Central memory CD8-positive, alpha-beta T cell (primary cell): ENCODE measurements at regions not wholly inside any gene's neighbourhood (a gene's known extent, or its start where the extent isn't known, plus 50 kb on each side); places are given as distances from the start of the nearest gene placed in this dataset.

ENCODE experiments used
- ATAC-seq: fragments of 150-1000 bp; cut with Tn5 transposase; replicated peaks from 2 replicates; pipeline ENCODE4 v1.10.0; 2022; ENCODE audit warnings: mild to moderate bottlenecking, moderate FRiP score, moderate number of reproducible peaks; ENCODE audit not compliant: poor library complexity, severe bottlenecking; ENCODE audit errors: extremely low read depth
- DNase-seq, 2 donors: peaks; one replicate each; pipeline ENCODE4 v3.0.0; 2021; ENCODE audit warnings: low spot score in 2 of 2
- H3K27ac Mint-ChIP-seq: one replicate; pipeline ENCODE4 v1.8.0; 2022; ENCODE audit warnings: low read depth, mild to moderate bottlenecking, moderate library complexity, mixed read lengths
- H3K27me3 Mint-ChIP-seq: one replicate; pipeline ENCODE4 v1.8.0; 2022; ENCODE audit warnings: mixed read lengths
- H3K36me3 Mint-ChIP-seq: one replicate; pipeline ENCODE4 v1.8.0; 2022; ENCODE audit warnings: mild to moderate bottlenecking, moderate library complexity, mixed read lengths; ENCODE audit not compliant: insufficient read depth
- H3K4me1 Mint-ChIP-seq: one replicate; pipeline ENCODE4 v1.8.0; 2022; ENCODE audit warnings: mixed read lengths
- H3K4me3 Mint-ChIP-seq: one replicate; pipeline ENCODE4 v1.8.0; 2022; ENCODE audit warnings: mild to moderate bottlenecking, moderate library complexity, mixed read lengths
- H3K9me3 Mint-ChIP-seq: one replicate; pipeline ENCODE4 v1.8.0; 2022; ENCODE audit warnings: mixed read lengths

- Mint-ChIP-seq H3K4me1 (no peaks in the 10 kb centered on the region), H3K4me3 (no peak overlapping the region), H3K36me3 (peaks cover 2% of the 10 kb centered on the region), H3K27ac (no peak overlapping the region), H3K9me3 (peaks cover 6% of the 10 kb centered on the region), H3K27me3 (peaks cover 93% of the 10 kb centered on the region)
- ATAC-seq, result no peak
- DNase-seq, result no peak
Observed at GRCh38 chr12:111006621-111007020, 86.2 kb upstream of the MYL2 start.

- no peak overlapping the region for H3K27ac Mint-ChIP-seq
- ATAC-seq, result no peak
- no peak overlapping the region for H3K4me3 Mint-ChIP-seq
Observed at GRCh38 chr12:110998971-110999370, 78.6 kb upstream of the MYL2 start.

GRCh38 chr12:110998165-110998564, 77.8 kb upstream of the MYL2 start:
- ATAC-seq (no peak), DNase-seq (no peak)
- Mint-ChIP-seq H3K4me1 (no peaks in the 10 kb centered on the region), H3K27ac (no peak overlapping the region), H3K9me3 (peaks cover 6% of the 10 kb centered on the region), H3K4me3 (no peak overlapping the region), H3K27me3 (peaks cover 42% of the 10 kb centered on the region), H3K36me3 (no peaks in the 10 kb centered on the region)

More at GRCh38 chr12:110998971-110999370, 78.6 kb upstream of the MYL2 start:
- Mint-ChIP-seq H3K9me3 (peaks cover 6% of the 10 kb centered on the region), H3K27me3 (peaks cover 43% of the 10 kb centered on the region), H3K4me1 (no peaks in the 10 kb centered on the region), H3K36me3 (no peaks in the 10 kb centered on the region)
- DNase-seq, result no peak

DNA sequence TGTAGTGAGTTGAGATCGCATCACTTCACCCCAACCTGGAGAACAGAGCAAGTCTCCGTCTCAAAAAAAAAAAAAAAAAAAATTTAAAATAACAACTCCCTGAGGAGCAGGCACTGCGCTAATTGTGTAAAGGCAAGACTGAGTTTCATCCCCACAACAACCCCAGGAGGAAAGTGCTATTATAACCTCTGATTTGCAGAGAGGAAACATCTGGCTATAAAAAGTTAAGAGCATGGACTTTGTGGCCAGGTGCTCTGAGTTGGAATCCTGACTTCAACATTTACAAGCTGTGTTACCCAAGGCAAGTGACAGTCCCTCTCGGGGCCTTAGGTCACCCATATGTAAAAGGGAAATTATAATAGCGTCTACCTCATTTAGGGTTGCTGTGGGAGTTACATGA, 76.0 kb upstream of the MYL2 start:
- no peak for ATAC-seq
- Mint-ChIP-seq H3K36me3 (no peaks in the 10 kb centered on the region), H3K4me1 (no peaks in the 10 kb centered on the region), H3K4me3 (no peak overlapping the region), H3K9me3 (peaks cover 6% of the 10 kb centered on the region), H3K27ac (no peak overlapping the region), H3K27me3 (peaks cover 44% of the 10 kb centered on the region)
- no peak for DNase-seq

GRCh38 chr12:110995615-110996014, 75.2 kb upstream of the MYL2 start:
- Mint-ChIP-seq H3K9me3 (peaks cover 6% of the 10 kb centered on the region), H3K27ac (no peak overlapping the region), H3K27me3 (peaks cover 39% of the 10 kb centered on the region), H3K36me3 (no peaks in the 10 kb centered on the region), H3K4me3 (no peak overlapping the region), H3K4me1 (no peaks in the 10 kb centered on the region)
- no peak for ATAC-seq
- no peak for DNase-seq

GRCh38 chr12:110995016-110995415, 74.6 kb upstream of the MYL2 start:
- Mint-ChIP-seq H3K9me3 (peaks cover 6% of the 10 kb centered on the region), H3K36me3 (no peaks in the 10 kb centered on the region), H3K4me1 (no peaks in the 10 kb centered on the region), H3K4me3 (no peak overlapping the region), H3K27ac (no peak overlapping the region), H3K27me3 (peaks cover 39% of the 10 kb centered on the region)
- DNase-seq (no peak), ATAC-seq (no peak)

- Mint-ChIP-seq H3K27me3 (peaks cover 47% of the 10 kb centered on the region), H3K36me3 (no peaks in the 10 kb centered on the region), H3K9me3 (peaks cover 6% of the 10 kb centered on the region), H3K4me1 (no peaks in the 10 kb centered on the region), H3K4me3 (no peak overlapping the region), H3K27ac (no peak overlapping the region)
- DNase-seq, result no peak
- no peak for ATAC-seq
Observed at GRCh38 chr12:110993434-110993833, 73.1 kb upstream of the MYL2 start.

DNA sequence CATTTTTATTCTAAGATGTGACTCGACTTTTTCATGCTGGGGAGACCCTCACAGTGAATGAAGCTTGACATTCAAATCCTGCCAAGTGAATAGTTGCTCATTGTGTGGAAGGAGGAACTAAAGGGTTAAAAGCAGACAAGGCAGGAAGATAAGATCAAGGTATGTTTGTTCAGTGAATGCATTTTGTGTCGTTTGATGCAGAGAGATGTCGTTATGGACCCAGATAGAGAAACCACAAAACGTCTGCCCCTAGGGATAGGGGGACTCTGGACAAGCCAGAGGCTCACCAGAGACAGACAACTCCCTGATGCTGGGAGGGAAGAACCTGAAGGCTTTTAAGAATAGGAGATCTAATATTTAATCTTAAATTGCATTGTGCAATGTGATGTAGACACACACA, 72.5 kb upstream of the MYL2 start:
- H3K27me3 Mint-ChIP-seq, result peaks cover 53% of the 10 kb centered on the region
- ATAC-seq, result no peak
- H3K4me1 Mint-ChIP-seq, result no peaks in the 10 kb centered on the region
- H3K9me3 Mint-ChIP-seq, result peaks cover 6% of the 10 kb centered on the region
- no peak for DNase-seq
- H3K36me3 Mint-ChIP-seq, result no peaks in the 10 kb centered on the region
- no peak overlapping the region for H3K4me3 Mint-ChIP-seq
- no peak overlapping the region for H3K27ac Mint-ChIP-seq

- no peaks in the 10 kb centered on the region for H3K36me3 Mint-ChIP-seq
- no peak overlapping the region for H3K27ac Mint-ChIP-seq
- DNase-seq, result no peak
- H3K9me3 Mint-ChIP-seq, result no peaks in the 10 kb centered on the region
- no peak for ATAC-seq
- no peak overlapping the region for H3K4me3 Mint-ChIP-seq
- peaks cover 90% of the 10 kb centered on the region for H3K27me3 Mint-ChIP-seq
- no peaks in the 10 kb centered on the region for H3K4me1 Mint-ChIP-seq
Observed at GRCh38 chr12:110983811-110984210, 63.4 kb upstream of the MYL2 start.

- no peaks in the 10 kb centered on the region for H3K4me1 Mint-ChIP-seq
Observed at GRCh38 chr12:110972866-110973265, 52.5 kb upstream of the MYL2 start.

GRCh38 chr12:110971936-110972335, 51.6 kb upstream of the MYL2 start:
- Mint-ChIP-seq H3K27ac (no peak overlapping the region), H3K36me3 (no peaks in the 10 kb centered on the region), H3K4me1 (no peaks in the 10 kb centered on the region), H3K27me3 (peaks cover 18% of the 10 kb centered on the region), H3K9me3 (peaks cover 5% of the 10 kb centered on the region), H3K4me3 (no peak overlapping the region)
- DNase-seq, result no peak
- no peak for ATAC-seq

More at GRCh38 chr12:110972866-110973265, 52.5 kb upstream of the MYL2 start:
- DNase-seq (no peak), ATAC-seq (no peak)
- H3K4me3 Mint-ChIP-seq, result no peak overlapping the region
- H3K9me3 Mint-ChIP-seq, result peaks cover 5% of the 10 kb centered on the region
- no peak overlapping the region for H3K27ac Mint-ChIP-seq
- H3K27me3 Mint-ChIP-seq, result peaks cover 10% of the 10 kb centered on the region
- no peaks in the 10 kb centered on the region for H3K36me3 Mint-ChIP-seq

DNA sequence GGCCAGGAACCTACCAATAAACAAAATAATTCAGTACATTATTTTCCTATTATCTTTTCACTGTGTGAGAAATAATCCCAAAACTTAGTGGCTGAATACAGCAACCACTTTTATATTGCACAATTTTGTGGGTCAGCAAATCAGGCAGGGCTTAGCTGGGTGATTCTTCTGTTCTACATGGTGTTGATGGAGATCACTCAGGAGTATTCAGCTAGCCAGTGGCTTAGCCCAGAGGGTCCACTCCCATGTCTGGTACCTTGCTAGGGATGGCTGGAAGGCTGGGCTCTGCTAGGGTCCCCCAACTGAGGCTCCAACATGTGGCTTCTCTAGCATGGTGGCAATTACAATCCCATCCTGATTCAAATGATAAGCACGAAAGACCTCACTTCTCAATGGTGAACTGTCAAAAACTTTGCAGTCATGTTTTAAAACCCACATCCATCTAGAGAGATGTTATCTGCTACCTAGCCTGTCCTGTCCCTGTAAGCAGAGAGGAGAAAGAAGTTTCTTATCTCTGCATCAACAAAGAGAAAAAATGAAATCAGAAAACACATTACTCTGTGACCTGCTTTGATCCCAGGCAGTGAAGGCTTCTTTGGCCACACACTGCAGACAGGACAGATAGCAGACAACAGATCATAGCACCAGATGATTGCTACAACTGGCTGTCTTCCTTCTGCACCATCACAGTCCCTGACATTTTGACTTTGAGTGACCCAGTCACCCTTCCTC, 51.0 kb upstream of the MYL2 start:
- Mint-ChIP-seq H3K27me3 (peaks cover 23% of the 10 kb centered on the region), H3K27ac (no peak overlapping the region), H3K4me1 (no peaks in the 10 kb centered on the region), H3K36me3 (no peaks in the 10 kb centered on the region), H3K4me3 (no peak overlapping the region), H3K9me3 (peaks cover 5% of the 10 kb centered on the region)
- DNase-seq (no peak), ATAC-seq (no peak)
